NCI-H345 treated with DMSO at 0.1 percent for 48 hours (cell line): ENCODE measurements at regions not wholly inside any gene's neighbourhood (a gene's known extent, or its start where the extent isn't known, plus 50 kb on each side); places are given as distances from the start of the nearest gene placed in this dataset.

ENCODE experiments used
- DNase-seq: peaks from one replicate; lab custom pipeline; 2025; ENCODE audit not compliant: unreplicated experiment; lab: John Stamatoyannopoulos, UW

DNA sequence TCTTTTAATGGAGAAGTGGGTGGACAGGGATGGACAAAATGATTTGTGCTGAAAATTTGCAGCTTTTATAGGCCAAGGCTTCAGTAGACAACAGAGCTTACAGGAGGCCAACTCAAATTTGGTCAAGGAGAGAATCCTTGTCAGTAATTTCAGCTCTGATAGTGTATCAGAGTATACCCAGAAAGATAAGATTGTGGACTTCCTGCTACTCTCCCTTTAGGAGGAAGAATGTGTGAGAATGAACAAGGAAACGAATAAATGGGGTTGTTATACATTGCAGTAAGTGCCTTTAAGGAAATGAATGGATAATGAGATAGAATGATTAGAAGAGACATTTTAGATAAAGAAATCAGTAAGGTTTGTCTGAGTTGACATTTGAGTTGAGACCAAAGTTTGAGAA lies 519.9 kb downstream of the UTRN start:
- DNase-seq, result no peak

DNA sequence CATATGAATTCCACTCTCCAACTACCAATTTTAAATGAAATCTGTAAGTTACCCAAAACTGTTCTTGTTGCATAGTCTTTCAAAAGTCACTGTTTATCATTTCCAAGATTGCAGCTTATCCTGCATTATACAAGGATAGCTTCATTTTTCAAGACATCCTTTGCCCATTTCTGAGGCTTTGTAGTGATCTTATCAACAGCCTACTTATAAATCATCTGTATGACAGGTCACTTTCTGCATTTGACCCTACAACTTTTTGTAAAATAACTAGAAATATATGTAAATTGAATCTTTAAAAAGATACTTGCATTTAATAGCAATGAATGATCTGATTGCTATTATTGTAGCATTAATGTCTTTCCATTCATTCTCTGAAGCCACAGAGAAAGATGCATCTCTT lies 521.1 kb downstream of the UTRN start:
- DNase-seq, result no peak

DNA sequence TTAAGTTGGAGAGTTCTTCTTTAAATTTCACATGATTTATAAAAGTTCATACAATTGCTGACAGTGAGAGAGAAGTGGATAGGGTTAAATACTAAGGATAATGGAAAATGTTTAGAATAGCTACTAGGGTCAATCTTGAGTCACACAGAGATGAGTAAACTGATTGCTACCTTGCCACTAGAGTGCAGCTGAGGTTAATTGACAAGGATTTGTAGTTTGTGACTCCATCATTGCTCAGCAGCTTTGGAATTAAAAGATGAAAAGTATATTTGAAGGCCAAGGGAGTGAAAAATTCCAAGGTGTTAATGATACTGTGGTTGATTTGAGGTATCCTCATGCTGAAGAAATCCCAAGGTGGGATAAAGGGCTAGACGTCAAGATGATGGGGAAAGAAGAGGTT lies 524.0 kb downstream of the UTRN start:
- DNase-seq, result no peak

DNA sequence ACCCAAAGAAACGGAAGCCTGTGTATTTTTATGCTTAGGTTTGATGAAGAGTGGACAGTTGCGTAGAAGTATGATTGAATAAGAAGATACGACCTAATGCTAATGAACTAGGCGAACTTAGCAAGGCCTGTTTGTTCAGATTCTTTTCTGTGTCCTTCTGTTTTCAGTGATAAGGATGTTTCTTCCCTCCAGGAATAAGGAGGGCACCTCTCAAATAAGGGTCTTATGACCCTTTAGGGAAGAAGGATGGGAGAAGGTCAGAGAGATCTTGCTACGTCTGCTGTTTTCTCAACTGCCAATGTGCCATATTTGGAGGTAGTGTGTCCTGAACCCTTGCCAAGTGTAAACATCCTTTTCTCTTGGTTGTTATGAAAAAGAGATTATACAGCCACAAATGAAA lies 524.8 kb downstream of the UTRN start:
- DNase-seq, result no peak

DNA sequence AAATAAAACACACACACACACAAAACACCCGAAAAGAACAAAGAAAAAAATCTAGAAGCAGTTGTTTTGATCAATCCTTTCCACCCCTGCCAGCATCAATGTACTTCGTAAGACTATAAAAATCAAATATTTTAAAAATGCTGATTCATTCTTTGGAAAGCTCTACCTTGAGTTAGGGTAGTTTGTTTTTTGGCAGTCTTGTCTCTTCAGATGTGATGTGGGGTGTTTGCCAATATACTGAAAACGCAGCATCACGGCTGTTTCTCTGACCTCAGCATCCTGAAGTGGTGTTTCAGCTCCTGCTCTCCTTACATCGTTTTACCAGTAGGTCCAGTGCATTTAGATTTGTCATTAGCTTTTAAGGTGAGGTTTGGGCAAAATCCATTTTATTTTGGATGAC lies 526.0 kb downstream of the UTRN start:
- DNase-seq, result no peak

DNA sequence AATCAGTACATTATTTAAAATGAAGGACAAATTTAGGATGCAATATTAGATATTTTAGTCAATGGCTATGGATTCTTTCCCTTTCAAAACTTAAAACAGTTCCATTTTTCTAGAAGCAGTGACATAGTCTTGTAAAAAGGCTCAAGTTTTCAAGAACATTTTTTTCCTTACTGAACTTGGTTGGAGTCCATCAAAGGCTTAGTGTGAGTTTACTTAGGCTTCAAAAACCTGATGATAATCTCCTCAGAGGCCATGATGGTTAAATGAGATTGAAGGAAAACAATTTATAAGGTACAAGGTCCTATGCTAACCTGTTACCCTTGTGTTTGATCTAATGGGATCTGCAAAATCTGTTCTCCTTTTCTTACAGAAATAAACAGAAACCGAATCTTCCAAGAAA lies 531.8 kb downstream of the UTRN start:
- DNase-seq, result no peak

DNA sequence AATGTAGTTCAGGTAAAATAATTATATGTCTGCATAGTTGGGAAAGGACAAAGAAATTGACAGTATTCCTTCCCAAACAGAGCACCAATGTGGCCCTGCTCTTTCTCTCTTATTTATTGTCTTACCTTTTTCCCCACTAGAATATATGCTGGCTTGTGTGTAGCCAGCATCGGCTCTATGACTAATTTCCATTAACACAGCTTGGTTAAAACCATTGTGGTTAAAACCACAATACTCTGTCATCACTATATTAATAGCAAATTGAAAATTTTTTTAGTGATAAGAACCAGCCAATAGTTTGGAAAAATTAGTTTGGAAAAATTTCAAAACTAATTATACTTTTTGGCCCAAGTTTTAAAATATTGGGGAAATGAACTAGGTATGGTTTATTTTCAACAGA lies 535.1 kb downstream of the UTRN start:
- DNase-seq, result no peak

DNA sequence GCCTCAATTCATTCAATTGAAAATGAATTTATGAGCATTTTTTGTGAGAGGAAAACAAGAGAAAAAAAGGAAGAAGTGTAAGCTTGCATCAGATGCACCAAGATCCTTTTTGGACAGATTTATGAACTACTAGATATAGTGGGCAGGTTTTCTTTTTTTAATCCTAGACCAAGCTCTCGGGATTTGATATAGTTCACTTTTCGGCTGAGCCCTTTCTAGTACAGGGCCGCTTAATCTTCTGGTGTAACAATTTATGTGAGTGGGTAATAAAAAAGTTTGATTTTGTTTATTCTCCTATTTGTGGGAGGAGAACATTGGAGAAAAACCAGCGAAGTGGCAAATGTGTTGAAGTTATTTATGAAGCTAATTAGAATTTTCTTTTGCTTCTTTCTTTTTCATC lies 538.0 kb downstream of the UTRN start:
- DNase-seq, result no peak

DNA sequence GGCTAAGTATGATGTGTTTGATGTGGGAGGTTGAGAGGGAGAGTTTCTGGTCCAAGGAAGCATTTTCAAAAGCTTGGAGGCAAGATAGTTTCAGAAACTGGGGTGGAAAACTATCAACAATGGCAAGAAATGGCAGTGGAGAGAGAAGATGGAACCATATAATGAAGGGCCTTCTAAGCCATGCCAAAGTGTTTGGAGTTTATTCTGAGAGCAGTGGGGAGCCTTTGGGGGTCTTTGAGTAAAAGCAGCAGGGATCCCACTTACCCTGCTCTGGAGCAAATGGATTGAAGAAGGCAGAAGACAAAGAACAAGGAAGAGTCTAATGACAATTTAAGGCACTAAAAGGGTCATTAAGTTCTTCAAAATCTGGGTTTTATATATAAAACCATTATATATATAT lies 538.9 kb downstream of the UTRN start:
- DNase-seq, result no peak

DNA sequence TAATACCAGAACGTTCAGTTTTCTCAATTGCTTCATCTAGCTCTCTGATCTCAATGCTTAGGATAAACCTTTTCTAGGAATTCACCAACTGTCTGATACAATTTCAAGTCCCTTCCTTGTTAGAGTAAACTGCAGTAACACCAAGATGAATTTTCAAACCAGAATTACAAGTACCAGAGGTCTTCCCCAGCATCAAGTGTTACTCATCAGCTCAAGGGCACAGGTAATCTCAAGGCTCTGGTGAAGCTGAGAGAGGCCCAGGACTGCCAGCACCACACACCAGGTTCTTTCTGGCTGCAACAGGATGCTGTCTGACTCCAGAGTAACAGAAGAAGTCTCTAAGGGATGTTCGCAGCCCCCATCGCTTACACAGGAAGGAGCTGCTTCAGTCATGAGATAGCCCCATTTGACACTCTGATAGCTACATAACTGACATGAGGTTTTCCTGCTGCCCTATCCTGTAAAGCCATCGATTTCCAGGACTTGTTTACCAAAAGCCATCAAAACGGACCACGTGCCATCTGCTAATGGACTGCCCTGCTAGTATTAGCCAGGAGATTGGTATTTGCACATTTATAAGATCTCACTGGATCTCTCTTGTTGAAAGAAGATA lies 549.4 kb downstream of the UTRN start:
- DNase-seq, result no peak

DNA sequence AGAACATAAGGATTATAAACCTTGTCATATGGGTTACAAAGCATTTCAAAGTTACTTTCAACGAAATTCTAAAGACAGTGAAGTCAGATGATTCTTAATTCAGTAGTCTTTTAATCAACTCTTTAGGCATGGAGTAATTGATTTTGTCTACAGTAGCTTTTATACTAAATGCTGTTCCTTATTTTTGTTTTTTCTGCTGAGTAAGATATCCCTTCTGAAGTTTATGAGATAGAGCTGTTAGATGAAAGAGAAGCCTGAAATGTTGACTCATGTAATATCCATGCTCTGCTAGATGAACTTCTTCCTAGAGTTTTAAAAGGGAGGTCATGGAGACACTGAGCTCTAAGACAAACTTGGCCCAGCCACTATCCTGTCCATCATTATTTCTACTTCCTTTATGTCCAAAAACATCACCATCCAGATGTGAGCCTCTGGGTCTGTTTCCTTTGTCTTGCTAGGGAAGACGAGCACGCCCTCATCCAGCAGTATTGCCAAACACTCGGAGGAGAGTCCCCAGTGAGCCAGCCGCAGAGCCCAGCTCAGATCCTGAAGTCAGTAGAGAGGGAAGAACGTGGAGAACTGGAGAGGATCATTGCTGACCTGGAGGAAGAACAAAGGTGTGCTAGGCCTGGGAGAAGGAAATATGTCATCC lies 550.3 kb downstream of the UTRN start:
- no peak for DNase-seq

DNA sequence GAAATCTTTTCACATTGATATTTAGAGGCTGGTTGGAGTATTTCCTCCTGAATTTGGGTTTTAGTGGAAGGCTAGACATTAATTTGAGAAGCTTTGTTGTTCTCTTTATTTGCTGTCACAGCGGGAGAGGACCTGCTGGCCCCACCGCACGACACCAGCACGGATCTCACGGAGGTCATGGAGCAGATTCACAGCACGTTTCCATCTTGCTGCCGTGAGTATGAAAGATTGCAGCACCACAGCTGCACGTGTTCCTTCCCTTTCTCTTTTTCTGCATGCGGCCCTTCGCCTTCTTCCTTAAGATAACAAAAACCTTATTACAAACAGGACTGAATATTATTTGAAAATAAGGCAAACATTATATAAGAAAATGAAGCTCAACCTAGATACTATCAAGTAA lies 555.5 kb downstream of the UTRN start:
- no peak for DNase-seq

DNA sequence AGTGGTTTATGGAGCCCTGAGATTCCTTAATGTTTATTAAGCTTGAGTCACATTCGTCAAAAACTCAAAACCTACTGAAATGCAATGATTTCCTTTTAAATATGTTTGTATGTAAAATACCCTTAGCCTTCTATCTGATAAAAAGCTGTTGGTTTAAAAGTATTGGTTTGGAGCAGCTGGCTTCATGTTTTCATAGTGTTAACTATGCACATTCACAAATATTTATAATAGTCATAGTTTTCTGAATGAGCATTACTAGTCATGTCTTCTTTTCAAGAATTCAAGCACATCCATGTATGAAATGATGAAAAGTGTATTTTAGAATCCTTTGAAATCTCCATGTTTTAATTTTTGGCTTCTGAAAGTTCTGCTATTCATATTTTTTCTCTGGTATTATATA lies 558.6 kb downstream of the UTRN start:
- no peak for DNase-seq

DNA sequence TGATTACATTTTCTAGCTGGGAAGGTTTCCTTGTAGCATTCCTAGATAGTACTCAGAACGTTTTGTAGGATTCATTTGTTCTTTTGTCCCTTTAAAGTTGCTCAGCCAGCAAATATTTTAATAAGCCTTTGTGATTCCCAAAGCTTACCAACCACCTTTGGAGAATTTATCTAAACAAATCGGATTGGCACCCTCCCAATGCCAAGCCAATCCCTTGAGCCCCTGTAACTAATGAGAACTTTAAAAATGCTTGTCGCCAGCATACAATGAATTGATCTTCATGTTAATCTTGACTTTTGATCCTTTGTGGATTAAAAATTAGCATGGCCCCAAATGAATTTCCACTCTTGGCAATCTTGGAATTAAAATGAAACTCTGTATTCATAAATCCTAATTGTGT lies 559.5 kb downstream of the UTRN start:
- no peak for DNase-seq

DNA sequence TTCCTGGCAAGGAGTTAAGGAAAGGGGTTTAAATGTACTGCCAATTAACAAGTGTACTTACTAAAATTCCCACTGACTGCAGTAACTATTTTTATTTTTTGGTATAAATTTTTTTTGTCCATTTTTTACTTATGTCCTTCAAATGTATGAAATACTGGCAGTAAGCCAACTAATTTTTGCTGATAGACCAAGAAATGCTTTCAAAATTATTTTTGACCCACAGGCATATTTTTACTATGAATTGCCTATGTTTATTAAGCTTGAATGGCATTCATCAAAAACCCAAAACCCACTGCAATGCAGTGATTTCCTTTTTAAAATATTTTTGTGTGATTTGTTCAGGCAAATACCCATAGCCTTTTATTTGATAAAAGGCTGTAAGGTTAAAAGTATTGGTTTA lies 560.1 kb downstream of the UTRN start:
- no peak for DNase-seq

DNA sequence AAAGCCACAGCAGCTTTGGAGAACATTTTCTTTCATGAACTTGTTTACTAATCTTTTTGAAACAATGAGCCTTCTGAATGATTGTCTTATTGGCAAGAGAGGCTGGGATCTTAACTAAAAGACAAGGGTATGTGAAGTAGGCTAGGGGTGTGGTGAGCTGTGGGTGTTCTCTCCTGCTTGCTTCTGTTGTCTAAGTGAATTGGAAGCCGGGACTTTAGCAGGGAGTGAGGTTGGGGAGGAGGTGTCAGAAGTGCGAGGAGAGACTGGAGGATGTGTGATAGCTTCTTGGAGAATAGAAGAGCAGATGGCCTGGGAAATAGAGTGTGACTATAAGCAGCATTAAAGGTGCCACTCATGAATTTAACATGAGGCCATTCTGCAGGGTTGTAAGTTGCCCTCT lies 562.8 kb downstream of the UTRN start:
- DNase-seq, result no peak

DNA sequence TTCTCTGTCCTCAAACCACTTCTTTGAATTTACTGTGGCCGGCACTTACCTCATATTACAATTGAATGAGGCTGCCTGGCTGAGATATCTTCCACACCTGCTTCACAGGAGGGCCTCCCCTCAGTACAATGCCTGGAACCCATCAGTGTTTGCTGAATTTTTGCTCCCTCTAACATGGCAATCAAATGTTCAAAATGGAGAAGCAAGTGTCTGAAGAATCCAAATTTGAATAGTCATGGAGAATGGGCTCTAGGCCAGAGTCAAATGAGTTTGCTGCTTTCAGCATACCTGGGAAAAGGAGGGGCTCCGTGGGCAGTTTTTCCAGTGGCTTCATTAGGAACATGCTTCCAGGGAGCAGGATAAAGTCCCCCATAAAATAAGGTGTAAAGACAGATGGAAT lies 564.8 kb downstream of the UTRN start:
- DNase-seq, result no peak

DNA sequence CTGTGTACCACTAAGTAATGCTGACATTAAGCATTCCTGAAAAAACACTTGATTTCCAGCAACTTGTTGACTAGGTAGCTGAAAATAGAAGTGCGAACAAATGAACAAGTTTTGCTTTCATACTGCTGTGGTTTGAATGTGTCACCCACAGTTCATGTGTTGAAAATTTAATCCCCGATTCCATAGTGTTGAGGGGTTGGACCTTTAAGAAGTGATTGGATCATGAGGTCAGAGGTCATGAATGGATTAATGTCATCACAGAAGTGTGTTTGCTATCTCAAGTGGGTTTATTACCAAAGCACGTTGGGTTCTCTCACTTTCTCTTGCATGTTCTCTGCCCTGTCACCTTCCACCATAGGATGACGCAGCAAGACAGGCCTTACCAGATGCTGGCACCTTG lies 568.5 kb downstream of the UTRN start:
- DNase-seq, result no peak

DNA sequence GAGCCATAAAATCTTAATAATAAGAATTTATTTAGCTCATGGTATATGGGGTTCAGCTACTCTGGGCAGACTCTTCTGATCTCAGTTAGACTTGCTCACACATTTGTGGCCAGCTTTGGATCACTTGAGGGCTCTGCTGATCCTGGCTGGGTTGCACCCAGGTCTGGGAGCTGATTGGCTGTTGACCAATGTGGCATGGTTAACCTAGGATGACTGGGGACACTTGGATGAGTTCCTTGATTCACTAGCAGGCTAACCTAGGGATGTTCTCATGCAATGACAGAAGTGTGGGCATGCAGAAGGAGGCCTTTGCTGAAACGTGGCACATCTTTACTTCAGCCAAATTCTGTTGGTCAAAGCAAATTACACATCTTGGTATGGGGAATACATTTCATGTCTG lies 569.5 kb downstream of the UTRN start:
- DNase-seq, result no peak

DNA sequence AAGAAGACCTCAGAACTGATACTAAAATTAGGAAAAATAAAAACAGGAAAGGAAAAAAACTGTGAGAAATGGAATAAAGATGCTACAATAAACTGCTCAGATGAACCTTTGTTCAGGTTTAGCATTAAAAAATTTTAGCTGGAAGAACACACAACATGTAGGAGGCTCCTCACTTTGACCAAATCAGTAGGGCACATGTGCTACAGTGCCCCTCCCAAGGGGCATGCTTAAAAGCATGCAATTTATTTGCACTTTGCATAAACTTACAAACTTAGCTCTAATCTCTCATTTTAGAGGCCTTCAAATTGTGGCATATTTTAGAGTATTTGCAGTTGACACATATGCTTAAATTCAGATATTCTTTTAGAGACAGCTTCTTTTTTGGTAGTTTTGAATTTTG lies 570.2 kb downstream of the UTRN start:
- no peak for DNase-seq

DNA sequence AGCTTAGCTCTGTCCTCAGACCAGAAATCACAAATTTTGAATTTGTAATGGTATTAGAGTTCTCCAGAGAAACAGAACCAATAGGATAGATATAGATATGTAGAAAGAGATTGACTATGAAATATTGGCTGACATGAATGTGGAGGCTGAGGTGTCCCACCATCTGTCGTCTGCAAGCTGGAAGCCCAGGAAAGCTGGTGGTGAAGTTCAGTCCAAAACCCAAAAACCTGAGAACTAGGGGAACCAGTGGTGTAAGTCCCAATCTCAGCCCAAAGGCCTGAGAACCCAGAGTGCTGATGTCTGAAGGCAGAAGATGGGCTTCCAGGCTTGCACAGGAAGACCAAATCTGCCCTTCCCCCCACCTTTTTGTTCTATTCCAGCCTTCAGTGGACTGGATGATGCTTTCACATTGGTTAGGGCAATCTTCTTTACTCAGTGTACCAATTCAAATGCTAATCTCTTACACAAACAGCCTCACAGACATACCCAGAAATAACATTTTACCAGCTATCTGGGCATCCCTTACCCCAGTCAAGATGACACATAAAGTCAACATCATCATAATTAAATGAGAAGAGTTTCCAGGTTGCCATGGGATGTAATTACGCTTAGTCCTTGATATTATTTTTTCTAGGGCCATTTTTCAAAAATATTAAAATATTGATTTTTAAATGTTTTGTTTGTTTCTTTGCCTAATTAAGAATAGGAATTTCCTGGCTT lies 570.8 kb downstream of the UTRN start:
- DNase-seq, result no peak

DNA sequence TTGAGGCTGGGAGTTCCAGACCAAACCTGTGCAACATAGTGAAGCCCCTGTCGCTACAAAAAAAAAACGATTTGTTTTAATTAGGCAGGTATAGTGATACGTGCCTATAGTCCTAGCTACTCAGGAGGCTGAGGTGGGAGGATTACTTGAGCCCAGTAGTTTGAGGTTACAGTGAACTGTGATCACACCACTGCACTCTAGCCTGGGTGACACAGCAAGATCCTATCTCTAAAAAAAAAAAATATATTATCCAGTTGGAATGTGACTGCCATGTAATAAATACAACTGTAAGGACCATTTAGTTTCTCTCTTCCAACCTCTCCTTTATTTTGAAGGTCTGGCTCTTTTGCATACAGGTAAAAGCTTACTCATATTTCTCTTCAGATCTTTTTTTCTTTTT lies 571.5 kb downstream of the UTRN start:
- no peak for DNase-seq

DNA sequence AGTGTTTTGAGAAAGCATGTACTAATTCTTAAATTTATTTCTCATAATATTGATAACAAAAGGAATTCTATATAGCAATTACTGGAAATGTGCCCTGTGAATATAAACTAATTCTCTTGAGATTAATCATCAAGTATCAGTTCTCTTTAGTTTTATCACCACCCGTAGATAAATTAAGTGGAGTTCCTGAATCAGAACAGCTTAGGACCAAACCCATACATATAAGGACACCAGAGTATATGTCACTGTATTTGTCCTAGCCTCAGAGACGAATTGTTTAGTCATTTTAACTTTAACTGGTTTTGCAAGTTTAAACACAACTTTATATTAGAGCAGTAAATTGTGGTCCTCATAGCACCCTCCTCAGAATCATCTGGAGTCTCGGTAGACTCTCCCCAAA lies 572.0 kb downstream of the UTRN start:
- no peak for DNase-seq
